ENCODE measurements at regions not wholly inside any gene's neighbourhood (a gene's known extent, or its start where the extent isn't known, plus 50 kb on each side); places are given as distances from the start of the nearest gene placed in this dataset.

GRCh38 chr1:232164078-232164963 lies 465.6 kb downstream of the SIPA1L2 start:
- CTCF ChIA-PET: no interaction called here
- POLR2A ChIA-PET: interaction anchor here (0.7 kb wide), 1 partner anchor 14 kb away, joined by 5 read pairs; no protein-coding TSS in a partner anchor
- no TSS peak for BruUV-seq (replicated peaks)

GRCh38 chr1:232163533-232163932 lies 466.4 kb downstream of the SIPA1L2 start:
- no peak overlapping the region for H3K27ac ChIP-seq (ENCODE audit: low read length)
- no peaks in the 10 kb centered on the region for H3K4me1 ChIP-seq (ENCODE audit: control insufficient read depth, insufficient read depth, low read length)
- POLR2A ChIA-PET: no interaction called here
- H3K9me3 ChIP-seq (ENCODE audit: control insufficient read depth, insufficient read depth, low read depth, low read length): no peaks in the 10 kb centered on the region
- intact Hi-C loops (cut with micrococcal nuclease; ENCODE audit: unreplicated experiment) (no loop called here), in situ Hi-C loops (cut with HindIII; ENCODE audit: low pct_unique_long_range_greater_than_20kb, low sequenced_read_pairs) (no loop called here)
- no peaks in the 10 kb centered on the region for H3K36me3 ChIP-seq (ENCODE audit: control insufficient read depth, insufficient read depth, low read length)
- H3K4me3 ChIP-seq (ENCODE audit: low read depth in 2 of 2, low read length in 2 of 2): no peak overlapping the region
- BruUV-seq (replicated peaks): no TSS peak
- no peaks in the 10 kb centered on the region for H3K27me3 ChIP-seq (ENCODE audit: control insufficient read depth, insufficient read depth, low read length)
- ATAC-seq (no peak), DNase-seq (ENCODE audit: low read depth, low spot score) (no peak)
- TF ChIP-seq REST (IDR thresholded peaks at IDR 0.05; ENCODE audit: insufficient read depth in 1 of 2, low read depth in 2 of 2, low read length in 1 of 2) (no peak), POLR2AphosphoS5 (IDR thresholded peaks at IDR 0.05; ENCODE audit: low read depth, low read length) (no peak), CTCF (IDR thresholded peaks at IDR 0.05) (no peak), SIN3A (IDR thresholded peaks at IDR 0.05; ENCODE audit: borderline replicate concordance, insufficient read depth, low read depth, low read length) (no peak), TCF7L2 (IDR thresholded peaks at IDR 0.05; ENCODE audit: low read depth, low read length) (no peak)
- CTCF ChIA-PET: no interaction called here

More at GRCh38 chr1:232164078-232164963, 465.6 kb downstream of the SIPA1L2 start:
- Histone ChIP-seq H3K4me3 (ENCODE audit: low read depth in 2 of 2, low read length in 2 of 2) (no peak overlapping the region), H3K27ac (ENCODE audit: low read length) (no peak overlapping the region), H3K36me3 (ENCODE audit: control insufficient read depth, insufficient read depth, low read length) (no peaks in the 10 kb centered on the region), H3K4me1 (ENCODE audit: control insufficient read depth, insufficient read depth, low read length) (no peaks in the 10 kb centered on the region), H3K27me3 (ENCODE audit: control insufficient read depth, insufficient read depth, low read length) (no peaks in the 10 kb centered on the region), H3K9me3 (ENCODE audit: control insufficient read depth, insufficient read depth, low read depth, low read length) (no peaks in the 10 kb centered on the region)
- intact Hi-C loops (cut with micrococcal nuclease; ENCODE audit: unreplicated experiment) (no loop called here), in situ Hi-C loops (cut with HindIII; ENCODE audit: low pct_unique_long_range_greater_than_20kb, low sequenced_read_pairs) (no loop called here)
- peak; percentile 56 for DNase-seq (ENCODE audit: low read depth, low spot score)
- TF ChIP-seq TCF7L2 (IDR thresholded peaks at IDR 0.05; ENCODE audit: low read depth, low read length): no peak
- no peak for TF ChIP-seq CTCF (IDR thresholded peaks at IDR 0.05)
- TF ChIP-seq POLR2AphosphoS5 (IDR thresholded peaks at IDR 0.05; ENCODE audit: low read depth, low read length): no peak
- no peak for TF ChIP-seq SIN3A (IDR thresholded peaks at IDR 0.05; ENCODE audit: borderline replicate concordance, insufficient read depth, low read depth, low read length)
- no peak for TF ChIP-seq REST (IDR thresholded peaks at IDR 0.05; ENCODE audit: insufficient read depth in 1 of 2, low read depth in 2 of 2, low read length in 1 of 2)
- ATAC-seq: peak; percentile 86
